GM12891 (cell line): ENCODE measurements at regions not wholly inside any gene's neighbourhood (a gene's known extent, or its start where the extent isn't known, plus 50 kb on each side); places are given as distances from the start of the nearest gene placed in this dataset.

ENCODE experiments used
- DNase-seq: peaks from one replicate; pipeline ENCODE4 v3.0.0; 2011; ENCODE audit warnings: low spot score; ENCODE audit not compliant: insufficient read length
- FAIRE-seq: peaks from 2 replicates; lab custom pipeline; 2011; peaks lifted over from hg19 to GRCh38; lab: Jason Lieb, UNC
- PAX5 ChIP-seq: IDR thresholded peaks from 2 replicates; pipeline ENCODE4 v1.6.1; 2011; ENCODE audit warnings: low read length, moderate library complexity, mild to moderate bottlenecking; ENCODE audit not compliant: insufficient read depth, severe bottlenecking
- POLR2A ChIP-seq: IDR thresholded peaks from 2 replicates; pipeline ENCODE4 v1.6.1; 2011; ENCODE audit warnings: low read depth, low read length, control low read depth
- POLR2AphosphoS5 ChIP-seq: IDR thresholded peaks from 2 replicates; pipeline ENCODE4 v1.6.1; 2011; ENCODE audit warnings: low read depth, low read length, control low read depth
- POU2F2 ChIP-seq: IDR thresholded peaks from 2 replicates; pipeline ENCODE4 v1.6.1; 2011; ENCODE audit warnings: low read depth, mild to moderate bottlenecking, control low read depth, low read length, moderate library complexity
- SPI1 ChIP-seq: IDR thresholded peaks from 2 replicates; pipeline ENCODE4 v1.6.1; 2011; ENCODE audit warnings: low read depth, low read length, control low read depth
- TAF1 ChIP-seq: IDR thresholded peaks from 2 replicates; pipeline ENCODE4 v1.6.1; 2011; ENCODE audit warnings: low read depth, low read length, control low read depth

DNA sequence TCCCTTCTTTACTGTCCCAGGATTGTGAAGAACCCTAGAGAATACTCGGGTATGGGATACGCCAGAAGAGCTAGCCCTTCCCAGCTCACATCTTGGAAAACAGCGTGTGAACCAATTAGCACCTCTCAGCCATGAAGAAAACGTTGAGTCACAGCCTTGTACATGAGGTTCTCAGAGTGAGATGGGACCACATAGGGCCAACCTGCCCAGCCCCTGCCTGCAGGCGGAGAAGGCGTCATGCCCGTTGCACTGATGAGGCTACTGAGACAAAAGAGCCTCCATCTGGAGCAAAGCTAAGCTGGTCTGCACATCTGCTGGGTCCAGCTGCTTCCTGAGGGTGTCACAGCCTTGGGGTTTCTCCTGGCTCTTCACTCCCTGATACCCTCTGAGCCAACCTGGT is 92.2 kb downstream of the LBH start:
- FAIRE-seq (no peak), DNase-seq (no peak)
- TF ChIP-seq POLR2A (no peak), TAF1 (no peak), PAX5 (no peak), SPI1 (no peak), POU2F2 (no peak), POLR2AphosphoS5 (no peak)

DNA sequence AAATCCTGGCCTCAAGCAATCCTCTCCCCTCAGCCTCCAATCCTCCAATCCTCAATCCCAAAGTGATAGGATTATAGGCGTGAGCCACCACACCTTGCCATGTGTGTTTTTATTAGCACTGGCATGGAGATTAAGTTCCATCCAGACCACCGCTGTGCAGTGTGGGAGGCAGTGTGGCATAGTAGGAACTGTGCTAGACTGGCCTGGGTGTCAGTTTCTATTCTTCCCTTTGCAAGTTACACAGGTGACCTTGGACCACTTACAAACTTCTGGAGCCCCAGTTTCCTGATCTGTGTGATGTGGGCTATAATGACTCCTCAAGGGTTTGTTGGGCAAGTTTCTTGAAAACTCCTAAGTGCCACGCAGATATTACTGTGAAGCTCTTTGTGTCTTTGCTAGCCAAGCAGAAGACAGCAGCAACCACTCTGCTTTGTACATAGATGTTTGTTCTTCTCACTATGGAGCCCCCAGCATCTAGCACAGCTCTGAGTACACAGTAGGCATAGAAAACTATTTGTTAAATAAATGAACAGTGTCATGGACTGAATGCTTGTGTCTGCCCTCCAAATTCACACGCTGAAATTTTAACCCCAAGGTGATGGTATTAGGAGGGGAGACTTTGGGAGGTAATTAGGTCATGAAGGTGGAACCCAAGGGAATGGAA is 93.0 kb downstream of the LBH start:
- FAIRE-seq (peak; percentile 56), DNase-seq (no peak)
- TF ChIP-seq POLR2A (no peak), TAF1 (no peak), POU2F2 (no peak), SPI1 (no peak), POLR2AphosphoS5 (no peak), PAX5 (no peak)

DNA sequence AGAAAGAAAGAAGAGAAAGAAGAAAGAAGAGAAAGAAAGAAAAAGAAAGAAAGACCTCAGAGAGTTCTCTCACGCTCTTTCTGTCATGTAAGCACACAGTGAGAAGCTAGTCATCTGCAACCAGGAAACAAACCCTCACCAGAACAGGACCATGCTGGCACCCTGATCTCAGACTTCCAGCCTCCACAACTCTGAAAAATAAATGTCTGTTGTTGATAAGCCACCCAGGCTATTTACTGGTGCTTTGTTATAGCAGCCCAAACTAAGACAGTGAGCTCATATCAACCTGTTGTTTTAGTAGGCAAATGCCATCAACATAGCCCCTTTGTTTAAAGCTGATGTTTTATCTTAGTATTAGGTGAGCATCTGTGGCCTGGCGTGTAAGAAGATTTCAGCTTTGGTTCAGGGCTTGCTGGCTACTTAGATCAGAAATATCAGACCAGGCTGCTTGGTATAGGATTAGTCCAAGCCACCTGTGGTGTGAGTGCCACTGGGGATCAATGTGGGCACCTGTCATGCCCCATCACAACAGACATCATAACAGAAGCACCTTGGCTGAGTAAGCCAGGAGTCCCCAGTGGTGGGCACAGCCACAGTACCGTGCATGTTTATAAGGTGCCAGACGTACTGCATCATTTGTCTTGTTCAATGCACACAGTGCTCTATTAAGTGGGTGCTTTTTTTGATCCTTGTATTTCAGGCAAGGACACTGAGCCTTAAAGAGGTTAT is 94.4 kb downstream of the LBH start:
- FAIRE-seq: peak; percentile 59
- TF ChIP-seq TAF1 (no peak), PAX5 (no peak), POU2F2 (no peak), POLR2A (no peak), SPI1 (no peak), POLR2AphosphoS5 (no peak)
- no peak for DNase-seq

DNA sequence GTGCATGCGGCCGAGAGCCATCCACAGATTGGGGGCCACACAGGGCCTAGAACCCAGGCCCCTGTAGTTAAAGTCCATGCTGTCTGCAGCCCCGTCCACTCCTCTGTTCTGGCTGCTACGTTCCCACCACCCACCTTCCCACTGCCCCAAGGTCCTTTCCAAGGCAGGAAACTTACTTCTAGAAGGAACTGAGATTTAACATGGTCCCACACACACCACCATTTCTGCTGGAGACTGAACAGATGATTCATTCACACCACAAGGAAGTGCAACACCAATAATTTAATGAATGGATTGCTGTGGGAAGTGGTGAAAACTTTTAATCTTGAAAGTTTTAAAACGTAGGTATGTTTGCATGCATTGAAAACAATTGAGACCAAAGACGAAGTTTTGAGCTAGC is 95.2 kb downstream of the LBH start:
- no peak for FAIRE-seq
- TF ChIP-seq SPI1 (peak; percentile 53; the same call in 1 of the 2 replicates), TAF1 (no peak), POU2F2 (no peak), POLR2AphosphoS5 (no peak), PAX5 (no peak)
- DNase-seq: no peak

DNA sequence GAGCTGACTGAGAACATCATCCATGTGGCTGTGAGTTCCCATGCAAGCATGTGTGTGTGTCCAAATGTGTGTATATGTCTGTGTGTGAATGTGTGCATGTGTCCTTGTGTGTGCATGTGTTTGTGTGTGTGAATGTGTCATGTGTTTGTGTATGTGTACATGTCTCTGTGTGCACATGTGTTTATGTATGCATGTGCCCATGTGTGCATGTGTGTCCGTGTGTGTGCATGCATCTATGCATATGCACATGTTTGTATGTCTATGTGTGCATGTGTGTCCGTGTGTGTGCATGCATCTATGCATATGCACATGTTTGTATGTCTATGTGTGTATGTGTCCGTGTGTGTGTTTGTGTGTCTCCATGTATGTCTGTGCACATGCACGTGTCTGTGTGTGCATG is 99.7 kb downstream of the LBH start:
- no peak for DNase-seq
- TF ChIP-seq TAF1: no peak
- no peak for TF ChIP-seq PAX5
- TF ChIP-seq POLR2A: no peak
- TF ChIP-seq POLR2AphosphoS5: no peak
- no peak for TF ChIP-seq POU2F2
- no peak for TF ChIP-seq SPI1
- FAIRE-seq: peak; percentile 94

DNA sequence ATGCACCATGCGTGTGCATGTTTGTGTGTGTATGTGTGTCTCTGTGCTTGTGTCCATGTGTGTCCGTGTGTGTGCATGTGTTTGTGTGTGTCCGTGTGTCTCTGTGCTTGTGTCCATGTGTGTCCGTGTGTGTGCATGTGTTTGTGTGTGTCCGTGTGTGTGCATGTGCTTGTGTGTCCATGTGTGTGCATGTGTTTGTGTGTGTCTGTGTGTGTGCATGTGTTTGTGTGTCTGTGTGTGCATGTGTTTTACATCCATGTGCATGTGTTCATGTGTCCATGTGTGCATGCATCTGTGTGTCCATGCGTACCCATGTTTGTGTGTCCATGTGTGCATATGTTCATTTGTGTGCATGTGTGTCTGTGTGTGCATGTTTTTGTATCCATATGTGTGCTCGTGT is 100.5 kb downstream of the LBH start:
- no peak for TF ChIP-seq POLR2A
- TF ChIP-seq POU2F2: no peak
- no peak for TF ChIP-seq PAX5
- no peak for TF ChIP-seq TAF1
- TF ChIP-seq POLR2AphosphoS5: no peak
- FAIRE-seq (peak; percentile 77), DNase-seq (no peak)

DNA sequence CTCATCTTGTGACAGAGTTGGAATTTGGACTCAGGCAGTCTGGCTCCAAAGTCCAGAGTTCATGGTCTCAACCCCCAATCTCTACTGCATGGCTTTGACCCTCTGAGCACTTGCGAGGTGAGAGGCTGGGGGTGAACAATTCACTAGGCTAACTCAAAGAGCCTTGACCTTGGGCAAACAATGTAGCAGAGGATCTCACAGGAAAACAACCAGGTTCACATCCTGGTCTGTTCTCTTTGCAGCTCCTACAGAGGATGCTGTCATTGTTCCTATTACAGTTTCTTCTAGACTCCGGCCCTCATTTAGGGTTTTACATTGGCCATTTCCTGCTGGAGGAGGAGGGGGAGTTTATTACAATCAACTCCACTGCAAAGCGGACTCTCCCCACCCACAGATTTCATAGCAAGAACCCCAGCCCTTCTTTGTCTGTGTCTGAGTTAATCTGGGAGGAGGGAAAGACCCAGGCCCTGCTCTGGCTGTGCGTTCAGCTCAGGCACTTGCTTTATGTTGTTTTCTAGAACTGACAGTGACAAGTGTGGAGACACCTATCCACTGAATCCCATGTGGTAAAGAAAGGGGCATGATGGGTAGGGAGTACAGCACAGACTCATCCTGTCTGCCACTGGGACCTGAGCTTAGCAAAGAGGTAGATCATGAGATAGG is 101.6 kb downstream of the LBH start:
- DNase-seq: no peak

DNA sequence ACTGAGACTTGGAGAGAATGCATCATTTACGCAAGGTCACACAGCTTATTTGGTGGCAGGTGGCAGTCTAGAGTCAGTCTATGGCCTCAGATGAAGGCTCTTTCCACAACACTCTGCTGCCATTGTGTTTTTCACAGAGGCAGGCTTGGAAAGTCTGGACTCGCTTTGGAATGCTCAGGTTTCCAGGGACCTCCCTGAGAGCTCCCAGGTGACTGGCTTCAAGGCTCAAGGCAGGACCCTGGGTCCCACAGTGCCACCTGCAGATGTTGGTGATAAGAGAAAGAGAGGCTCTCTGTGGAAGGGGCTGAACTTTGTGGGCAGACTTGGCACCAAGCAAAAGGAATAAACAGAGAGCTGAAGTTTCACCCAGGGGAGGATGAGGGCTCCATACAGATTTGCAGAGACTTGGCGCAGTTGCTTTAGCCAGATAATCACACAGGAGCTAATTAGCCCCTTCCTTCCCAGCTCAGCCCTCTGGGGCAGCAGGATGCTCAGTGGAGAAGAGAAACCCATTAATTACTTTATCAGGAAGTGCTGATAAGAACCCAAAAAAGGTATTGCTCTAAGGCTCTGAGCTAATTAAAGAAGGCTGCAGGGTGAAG is 103.5 kb downstream of the LBH start:
- no peak for TF ChIP-seq POLR2A
- TF ChIP-seq SPI1: no peak
- TF ChIP-seq POU2F2: no peak
- no peak for TF ChIP-seq PAX5
- no peak for TF ChIP-seq POLR2AphosphoS5
- FAIRE-seq (peak; percentile 67), DNase-seq (no peak)

More for the DNA sequence above, 101.6 kb downstream of the LBH start:
- TF ChIP-seq POLR2AphosphoS5 (no peak), TAF1 (peak; percentile 37; the same call in 1 of the 2 replicates), POU2F2 (peak; percentile 46; the same call in 1 of the 2 replicates), PAX5 (no peak), SPI1 (no peak), POLR2A (peak; percentile 43; the same call in 1 of the 2 replicates)
- FAIRE-seq: peak; percentile 83

DNA sequence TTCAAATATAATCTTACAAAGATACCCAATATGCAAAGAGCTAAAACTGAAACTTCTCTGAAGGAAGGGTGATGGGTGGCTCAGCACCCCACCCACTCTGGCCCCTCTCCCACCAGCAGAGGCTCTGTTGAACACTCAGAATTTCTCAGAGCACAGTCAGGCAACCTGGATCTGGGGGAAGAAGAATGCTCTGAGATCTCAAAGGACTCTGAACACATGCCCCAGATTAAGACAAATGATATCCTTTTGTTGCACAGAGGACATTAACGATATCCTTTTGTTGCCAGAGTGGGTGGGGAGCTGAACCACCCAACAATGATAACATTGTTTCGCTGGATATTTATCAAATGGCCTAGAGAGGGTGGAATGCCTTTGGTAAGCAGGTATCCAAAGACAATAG is 104.8 kb downstream of the LBH start:
- DNase-seq (no peak), FAIRE-seq (no peak)
- TF ChIP-seq PAX5 (no peak), POLR2AphosphoS5 (no peak), POU2F2 (no peak; the same call in 1 of the 2 replicates), SPI1 (no peak), POLR2A (no peak)
